Skeletal muscle cell (primary cell): ENCODE measurements at regions not wholly inside any gene's neighbourhood (a gene's known extent, or its start where the extent isn't known, plus 50 kb on each side); places are given as distances from the start of the nearest gene placed in this dataset.

Experiments
- DNase-seq: peaks from one replicate; pipeline ENCODE4 v3.0.0-alpha.2; 2010; ENCODE audit warnings: low read depth
- H3K4me3 ChIP-seq: 2 replicates; pipeline ENCODE4 v1.5.1; 2011; ENCODE audit warnings: low read depth, mild to moderate bottlenecking, control low read depth, low read length, moderate library complexity

DNA sequence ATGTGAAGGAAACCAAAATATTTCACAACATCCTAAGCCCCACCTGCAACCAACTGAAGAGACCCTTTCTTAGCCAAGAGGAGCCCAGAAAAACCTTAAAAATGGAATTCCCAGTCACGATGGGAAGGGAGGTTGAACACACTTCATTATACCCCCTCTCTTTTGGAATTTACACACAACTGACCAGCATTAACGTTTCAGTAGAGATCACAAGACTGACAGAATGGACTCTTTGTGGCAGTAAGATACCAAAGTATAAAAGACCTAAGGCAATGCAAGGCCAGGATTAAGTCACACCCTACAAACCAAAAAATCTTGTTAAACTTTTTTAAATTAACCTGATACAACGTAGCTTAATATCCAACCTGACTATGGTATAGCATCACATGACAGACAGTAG, 190.9 kb downstream of the OTOR start:
- DNase-seq: no peak
- H3K4me3 ChIP-seq: no peak overlapping the region

DNA sequence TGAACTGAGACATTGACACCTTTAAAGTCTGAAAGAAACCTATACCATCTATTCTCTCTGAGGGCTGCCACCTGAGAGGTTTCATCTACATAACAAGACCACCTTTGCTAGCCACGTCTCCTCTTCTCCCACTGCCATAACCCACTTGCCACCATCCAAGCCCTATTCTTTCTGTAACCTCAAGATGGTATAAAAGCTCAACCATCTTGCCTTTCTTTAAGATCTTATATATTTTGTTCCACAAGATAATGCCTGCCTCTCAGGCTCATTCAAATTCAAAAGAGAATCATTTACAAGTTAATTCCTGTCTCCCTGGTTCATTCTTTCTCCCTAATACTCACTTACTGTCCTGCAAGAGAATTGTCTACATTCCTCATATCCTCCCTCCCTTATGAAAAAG, 192.5 kb downstream of the OTOR start:
- no peak overlapping the region for H3K4me3 ChIP-seq
- no peak for DNase-seq

DNA sequence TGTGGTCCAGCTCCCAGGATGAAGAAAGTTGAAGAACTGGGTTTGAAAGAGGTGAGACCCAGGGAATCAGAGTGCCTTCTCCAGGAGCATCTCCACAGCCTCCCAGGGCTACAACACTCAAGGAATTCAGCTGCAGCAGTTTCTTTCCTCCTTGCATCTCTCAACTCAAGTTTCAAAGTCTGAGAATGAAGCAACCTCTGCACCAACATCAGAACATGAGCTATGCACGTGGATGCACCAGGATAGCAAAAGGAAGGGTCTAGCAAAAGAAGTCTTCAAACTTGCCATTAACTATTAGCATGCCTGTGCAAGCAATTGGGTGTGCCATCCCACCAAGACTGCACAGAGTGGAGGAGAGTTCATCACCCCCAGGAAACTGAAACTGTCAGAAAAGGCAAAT, 193.9 kb downstream of the OTOR start:
- no peak overlapping the region for H3K4me3 ChIP-seq
- DNase-seq: no peak

- no peak overlapping the region for H3K4me3 ChIP-seq
- DNase-seq: peak; percentile 25
Observed at GRCh38 chr20:16942756-16943155, 194.6 kb downstream of the OTOR start.

- no peak for DNase-seq
Observed at GRCh38 chr20:16944745-16945144, 196.6 kb downstream of the OTOR start.

DNA sequence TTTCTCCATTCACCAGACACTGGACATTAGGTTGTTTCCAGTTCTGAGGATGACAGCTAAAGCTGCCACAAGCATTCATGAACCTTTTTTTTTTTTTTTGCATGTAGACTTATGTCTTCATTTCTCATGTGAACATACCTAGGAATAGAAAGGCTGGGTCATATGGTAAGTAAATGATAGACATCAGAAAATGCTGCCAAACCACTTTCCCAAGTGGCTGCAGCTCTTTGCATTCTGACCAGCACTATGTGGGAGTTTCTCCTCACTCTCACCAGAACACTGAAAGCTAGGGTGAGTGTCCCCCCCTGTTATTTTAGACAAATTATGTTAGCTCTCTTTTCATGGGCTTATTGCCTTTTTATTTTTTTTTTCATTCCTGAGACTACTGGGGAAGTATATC, 197.5 kb downstream of the OTOR start:
- DNase-seq: no peak
- H3K4me3 ChIP-seq: no peak overlapping the region

More at GRCh38 chr20:16944745-16945144, 196.6 kb downstream of the OTOR start:
- H3K4me3 ChIP-seq: no peak overlapping the region

DNA sequence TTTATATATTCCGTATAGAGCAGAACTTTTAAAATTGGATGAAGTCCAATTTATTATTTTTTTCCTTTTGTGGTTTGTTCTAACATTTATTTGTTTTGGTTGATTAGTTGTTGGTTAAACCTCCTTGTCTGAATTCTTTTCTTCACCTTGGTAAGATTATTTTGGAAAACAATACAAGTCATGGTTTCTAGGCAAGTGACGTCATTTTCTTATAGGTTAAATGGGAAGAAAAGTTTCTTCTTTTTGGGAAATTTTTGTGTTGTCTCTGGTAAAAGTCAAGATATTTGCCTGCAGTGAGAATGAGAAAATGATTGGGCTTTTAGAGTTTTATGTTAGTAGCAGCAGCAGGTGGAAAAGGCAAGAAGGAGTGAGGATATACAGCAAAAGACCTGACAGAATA, 197.9 kb downstream of the OTOR start:
- no peak overlapping the region for H3K4me3 ChIP-seq
- no peak for DNase-seq

DNA sequence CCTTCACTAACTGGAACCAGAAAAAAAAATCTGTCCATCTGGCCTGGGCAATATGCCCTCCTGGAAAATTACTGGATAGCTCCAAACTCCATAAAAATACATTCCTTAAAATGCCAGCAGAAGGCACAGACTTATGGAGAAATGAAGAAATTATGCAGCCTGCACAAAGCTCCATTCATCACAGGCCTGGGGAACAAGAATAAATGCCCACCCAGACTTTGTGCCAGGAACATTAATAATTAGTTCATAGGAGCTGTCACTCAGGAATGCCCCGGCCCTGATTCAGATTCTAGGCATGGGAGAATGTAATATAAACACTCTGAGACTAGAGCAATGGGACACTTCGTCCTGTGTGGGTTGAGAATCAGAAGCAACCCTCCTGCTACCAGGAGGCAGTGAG, 199.3 kb downstream of the OTOR start:
- DNase-seq: no peak
- no peak overlapping the region for H3K4me3 ChIP-seq

GRCh38 chr20:16951876-16952275, 203.7 kb downstream of the OTOR start:
- no peak overlapping the region for H3K4me3 ChIP-seq
- DNase-seq: no peak

DNA sequence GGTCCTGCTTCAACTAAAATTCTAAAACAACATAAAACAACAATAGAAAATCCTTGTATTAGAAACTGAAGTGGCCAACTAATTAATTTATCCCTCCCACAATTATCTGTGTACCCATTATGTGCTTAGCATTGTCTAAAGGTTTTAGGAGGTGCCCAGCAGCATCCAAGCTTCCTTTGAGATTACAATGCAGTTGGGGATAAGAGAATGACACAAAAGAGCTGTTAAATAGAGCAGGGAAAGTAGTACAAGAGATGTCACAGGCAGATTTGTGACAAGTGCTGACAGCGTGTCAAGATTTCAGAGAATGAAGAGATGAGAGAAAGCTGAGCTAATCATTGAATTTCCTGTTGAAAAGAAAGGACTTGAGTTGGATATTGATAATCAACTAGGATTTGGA, 204.8 kb downstream of the OTOR start:
- H3K4me3 ChIP-seq: no peak overlapping the region
- no peak for DNase-seq

DNA sequence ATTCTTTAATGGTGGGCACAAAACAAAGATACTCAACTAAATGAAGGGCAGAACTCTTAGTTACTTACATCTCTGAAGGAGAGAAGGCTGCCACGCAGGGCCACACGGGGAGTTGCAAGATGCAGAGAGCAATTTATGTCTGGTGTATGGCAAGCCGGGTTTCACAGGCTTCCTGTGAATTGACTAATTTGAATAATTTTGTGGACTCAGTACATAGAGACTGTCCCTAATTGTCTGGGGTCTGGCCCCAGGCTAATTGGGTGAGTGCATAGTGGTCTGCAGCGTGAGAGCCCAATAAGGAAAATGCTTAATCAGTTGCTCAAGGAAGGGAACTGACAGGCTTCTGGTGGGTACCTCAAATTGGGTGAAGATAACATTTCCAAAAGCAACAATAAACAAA, 205.7 kb downstream of the OTOR start:
- no peak for DNase-seq
- H3K4me3 ChIP-seq: no peak overlapping the region

DNA sequence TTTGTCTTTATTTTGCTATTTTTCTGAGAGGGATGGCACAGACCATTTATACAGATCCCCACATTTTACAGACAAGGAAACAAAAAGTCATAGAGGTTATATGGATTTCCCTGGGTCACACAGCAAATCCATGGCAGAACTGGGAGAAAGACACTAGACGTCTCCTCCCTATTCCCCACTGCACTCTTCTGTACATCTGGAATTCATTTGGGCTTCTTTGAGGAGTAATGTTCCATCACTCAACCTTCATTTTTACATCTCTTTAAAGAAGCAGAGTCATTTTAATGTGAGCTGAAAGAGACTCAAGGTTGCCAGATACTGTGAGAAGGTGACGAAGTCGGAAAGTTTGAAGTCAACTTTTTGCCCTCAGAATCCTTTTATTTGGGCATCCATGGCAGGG, 207.3 kb downstream of the OTOR start:
- DNase-seq: no peak
- no peak overlapping the region for H3K4me3 ChIP-seq

DNA sequence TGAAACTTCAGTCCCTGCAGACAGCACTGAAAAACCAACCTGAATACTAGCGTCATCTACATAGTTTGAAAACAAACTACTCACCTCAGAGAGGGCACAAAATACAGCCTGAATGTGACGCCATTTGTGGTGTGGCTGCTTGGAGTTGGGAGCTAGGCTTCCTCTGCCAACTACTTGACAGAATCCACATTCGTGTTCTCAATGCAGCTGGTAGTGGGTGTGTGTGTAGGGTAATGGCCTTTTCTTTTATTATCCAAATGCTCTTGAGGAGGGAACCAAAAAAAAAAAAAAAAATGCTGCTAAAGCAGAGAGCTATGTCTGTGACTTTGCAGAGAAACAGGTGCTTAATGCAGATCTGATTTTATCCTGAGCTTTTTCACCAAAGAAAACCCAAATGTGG, 207.8 kb downstream of the OTOR start:
- H3K4me3 ChIP-seq: no peak overlapping the region
- no peak for DNase-seq

GRCh38 chr20:16965401-16965800, 217.2 kb downstream of the OTOR start:
- H3K4me3 ChIP-seq: no peak overlapping the region
- DNase-seq: no peak

- DNase-seq: no peak
- H3K4me3 ChIP-seq: no peak overlapping the region
Observed at GRCh38 chr20:16966276-16966880, 218.2 kb downstream of the OTOR start.

DNA sequence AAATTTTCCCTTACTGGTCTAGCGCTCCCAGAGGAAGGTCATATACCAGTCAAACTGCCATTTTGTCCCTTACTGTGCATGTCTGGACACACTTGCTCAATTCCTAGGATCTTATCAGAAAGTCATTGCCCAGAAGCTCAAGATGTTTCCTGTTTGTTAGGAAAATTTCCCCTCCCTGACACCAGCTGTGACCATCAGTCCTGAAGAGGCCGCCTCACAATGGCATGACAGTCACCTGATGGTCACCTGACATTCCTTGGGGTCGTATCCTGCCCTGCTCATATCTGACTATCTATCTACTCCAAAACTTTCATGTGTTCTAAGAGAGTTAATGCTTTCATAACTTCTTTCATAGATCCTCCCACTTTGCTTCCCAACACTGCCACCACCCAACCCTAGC, 219.9 kb downstream of the OTOR start:
- DNase-seq: no peak
- H3K4me3 ChIP-seq: no peak overlapping the region

DNA sequence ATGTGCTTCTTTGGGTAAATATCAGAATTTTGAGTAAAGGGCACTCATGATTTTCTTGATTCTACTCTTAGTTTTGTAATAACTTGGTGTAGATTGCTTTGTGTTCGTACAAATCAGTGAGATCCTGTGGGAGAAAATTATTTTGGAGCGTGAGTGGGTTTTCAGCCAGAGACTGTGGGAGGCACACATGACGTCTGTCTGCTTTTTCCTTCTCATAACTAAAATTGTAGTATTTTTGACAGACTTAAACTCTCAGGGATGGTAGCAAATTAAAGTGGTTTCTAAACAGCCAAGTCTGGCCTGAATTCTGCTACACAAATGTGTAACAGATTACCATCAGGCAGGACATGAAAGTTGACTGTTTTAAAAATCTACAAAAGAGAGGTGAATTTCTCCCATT, 222.6 kb downstream of the OTOR start:
- H3K4me3 ChIP-seq: no peak overlapping the region
- no peak for DNase-seq

GRCh38 chr20:16974080-16974854, 226.1 kb downstream of the OTOR start:
- DNase-seq: no peak
- H3K4me3 ChIP-seq: no peak overlapping the region

- no peak overlapping the region for H3K4me3 ChIP-seq
Observed at GRCh38 chr20:16974855-16975162, 226.7 kb downstream of the OTOR start.

GRCh38 chr20:16975682-16976081, 227.5 kb downstream of the OTOR start:
- no peak overlapping the region for H3K4me3 ChIP-seq
- DNase-seq: no peak

More at GRCh38 chr20:16974855-16975162, 226.7 kb downstream of the OTOR start:
- DNase-seq: no peak

GRCh38 chr20:16978497-16978896, 230.3 kb downstream of the OTOR start:
- DNase-seq: no peak
- no peak overlapping the region for H3K4me3 ChIP-seq
